ENCODE measurements at regions not wholly inside any gene's neighbourhood (a gene's known extent, or its start where the extent isn't known, plus 50 kb on each side); places are given as distances from the start of the nearest gene placed in this dataset.

DNA sequence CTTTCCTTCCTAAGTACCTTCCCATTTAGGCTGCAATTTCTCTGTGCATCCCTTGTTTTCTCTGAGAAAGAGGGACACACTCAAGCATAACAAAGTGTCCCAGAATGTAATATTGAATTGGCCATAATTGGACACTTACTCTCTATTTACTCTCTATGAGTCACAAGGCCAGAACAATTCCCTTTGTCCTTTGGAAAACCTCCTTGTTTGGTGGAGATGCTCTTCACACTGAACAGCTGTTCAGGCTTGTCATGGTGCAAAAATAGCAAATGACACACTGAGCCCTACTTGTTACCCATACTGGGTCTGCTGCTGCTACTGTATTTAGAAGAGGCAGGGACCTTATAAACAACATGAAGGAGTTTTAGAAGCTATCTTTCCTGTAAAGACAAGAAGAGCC is 1590.5 kb upstream of the TMEM132C start:
- no peak for TF ChIP-seq EP300 (IDR thresholded peaks at IDR 0.05)
- no peak for TF ChIP-seq CTCF (IDR thresholded peaks at IDR 0.05)
- no peak for TF ChIP-seq POLR2A (IDR thresholded peaks at IDR 0.05)
- no peak for TF ChIP-seq POLR2AphosphoS5 (IDR thresholded peaks at IDR 0.05)

DNA sequence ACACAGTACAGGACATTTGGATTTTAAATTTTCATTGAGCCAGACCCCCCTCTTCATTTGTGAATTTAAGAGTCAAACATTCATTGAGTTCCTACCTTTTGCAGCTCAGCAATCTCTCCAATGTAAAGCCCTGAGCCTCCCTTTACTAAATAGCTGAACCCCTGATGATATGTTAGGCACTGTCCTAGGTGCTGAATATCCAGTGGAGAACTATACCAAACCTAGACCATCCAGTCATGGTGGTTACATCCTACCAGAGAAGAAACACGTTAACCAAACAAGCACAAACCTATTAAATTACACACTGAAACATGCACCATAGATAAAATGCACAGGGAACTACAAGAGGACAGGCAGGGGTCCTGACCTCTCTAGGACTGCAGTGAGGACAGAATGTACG is 1585.3 kb upstream of the TMEM132C start:
- peaks cover 0 to 16% (median 10%) of the 10 kb centered on the region in 4 donors for H3K9me3 ChIP-seq

More for the DNA sequence above, 1590.5 kb upstream of the TMEM132C start:
- Histone ChIP-seq H3K27ac (no peak overlapping the region), H3K4me1 (no peaks in the 10 kb centered on the region), H3K27me3 (no peaks in the 10 kb centered on the region), H3K36me3 (no peaks in the 10 kb centered on the region), H3K4me3 (no peak overlapping the region), H3K9me3 (peaks cover 0 to 9% (median 3%) of the 10 kb centered on the region in 4 donors)
- intact Hi-C loops (cut with DNase I; ENCODE audit: low total_unique reads), result no loop called here
- DNase-seq, result no peak

GRCh38 chr12:126684703-126685102 is 1582.3 kb upstream of the TMEM132C start:
- Histone ChIP-seq H3K9me3 (peaks cover 0 to 28% (median 20%) of the 10 kb centered on the region in 4 donors), H3K4me1 (no peaks in the 10 kb centered on the region), H3K27ac (no peak overlapping the region), H3K36me3 (no peaks in the 10 kb centered on the region), H3K4me3 (no peak overlapping the region), H3K27me3 (no peaks in the 10 kb centered on the region)
- no peak for DNase-seq
- 82 to 96% (median 91%) methylated on average over 1 of the region's 1 CpG for WGBS, 5 donors
- intact Hi-C loops (cut with DNase I; ENCODE audit: low total_unique reads), result no loop called here
- TF ChIP-seq EP300 (IDR thresholded peaks at IDR 0.05), result no peak
- TF ChIP-seq CTCF (IDR thresholded peaks at IDR 0.05), result no peak
- no peak for TF ChIP-seq POLR2A (IDR thresholded peaks at IDR 0.05)
- TF ChIP-seq POLR2AphosphoS5 (IDR thresholded peaks at IDR 0.05), result no peak

More for the DNA sequence above, 1585.3 kb upstream of the TMEM132C start:
- DNase-seq, result peak in 1 of 2 donors; percentile 9
- Histone ChIP-seq H3K27ac (no peak overlapping the region), H3K27me3 (no peaks in the 10 kb centered on the region), H3K4me3 (no peak overlapping the region), H3K4me1 (no peaks in the 10 kb centered on the region), H3K36me3 (no peaks in the 10 kb centered on the region)
- no peak for TF ChIP-seq CTCF (IDR thresholded peaks at IDR 0.05)
- no peak for TF ChIP-seq EP300 (IDR thresholded peaks at IDR 0.05)
- TF ChIP-seq POLR2A (IDR thresholded peaks at IDR 0.05), result no peak
- TF ChIP-seq POLR2AphosphoS5 (IDR thresholded peaks at IDR 0.05), result no peak
- intact Hi-C loops (cut with DNase I; ENCODE audit: low total_unique reads), result no loop called here
- WGBS, 5 donors, result 48 to 71% (median 54%) methylated on average over 2 of the region's 2 CpGs

- Histone ChIP-seq H3K9me3 (peaks cover 0 to 28% (median 20%) of the 10 kb centered on the region in 4 donors), H3K4me1 (no peaks in the 10 kb centered on the region), H3K27ac (no peak overlapping the region), H3K27me3 (no peaks in the 10 kb centered on the region), H3K36me3 (no peaks in the 10 kb centered on the region), H3K4me3 (no peak overlapping the region)
- intact Hi-C loops (cut with DNase I; ENCODE audit: low total_unique reads), result no loop called here
- no peak for DNase-seq
- TF ChIP-seq POLR2A (IDR thresholded peaks at IDR 0.05) (no peak), EP300 (IDR thresholded peaks at IDR 0.05) (no peak), POLR2AphosphoS5 (IDR thresholded peaks at IDR 0.05) (no peak), CTCF (IDR thresholded peaks at IDR 0.05) (no peak)
- WGBS, 5 donors, result 35 to 54% (median 43%) methylated on average over 1 of the region's 1 CpG
Observed at GRCh38 chr12:126685636-126686035, 1581.3 kb upstream of the TMEM132C start.

All from stomach (tissue), 8 donors.